Loucy (cell line): ENCODE measurements at regions not wholly inside any gene's neighbourhood (a gene's known extent, or its start where the extent isn't known, plus 50 kb on each side); places are given as distances from the start of the nearest gene placed in this dataset.

Experiments
- EZH2phosphoT487 ChIP-seq: fragments of 200-600 bp; IDR thresholded peaks from 2 replicates; pipeline ENCODE4 v1.6.1; 2018; ENCODE audit warnings: antibody characterized with exemption, mild to moderate bottlenecking, moderate library complexity, borderline replicate concordance
- TF ChIP-seq, protein P1 (sequence below): fragments of 200-600 bp; sonication (generic); conservative IDR thresholded peaks from 2 replicates; pipeline ENCODE4 v1.5.1; 2014; ENCODE audit warnings: mild to moderate bottlenecking, antibody characterized with exemption, low read length

DNA sequence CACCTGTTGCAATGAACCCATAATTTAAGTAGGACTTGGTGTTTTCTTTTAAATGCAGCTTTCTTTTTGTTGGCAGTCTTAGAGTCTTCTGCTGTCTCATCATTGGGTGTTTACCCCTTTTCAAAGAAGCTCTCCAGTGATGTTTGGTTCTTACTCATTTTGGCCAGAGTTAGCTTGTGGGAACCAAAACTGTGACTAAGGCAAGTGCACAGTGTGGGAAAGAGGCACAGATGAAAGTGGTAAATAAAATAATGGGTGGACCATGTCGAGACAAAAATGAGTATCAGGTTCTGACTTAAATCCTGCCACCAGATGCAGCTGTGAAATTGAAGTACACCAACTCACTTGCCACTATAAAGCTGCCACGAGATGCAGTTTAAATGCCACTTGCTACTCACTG lies 615.4 kb upstream of the MIS18BP1 start:
- TF ChIP-seq, protein P1, sequence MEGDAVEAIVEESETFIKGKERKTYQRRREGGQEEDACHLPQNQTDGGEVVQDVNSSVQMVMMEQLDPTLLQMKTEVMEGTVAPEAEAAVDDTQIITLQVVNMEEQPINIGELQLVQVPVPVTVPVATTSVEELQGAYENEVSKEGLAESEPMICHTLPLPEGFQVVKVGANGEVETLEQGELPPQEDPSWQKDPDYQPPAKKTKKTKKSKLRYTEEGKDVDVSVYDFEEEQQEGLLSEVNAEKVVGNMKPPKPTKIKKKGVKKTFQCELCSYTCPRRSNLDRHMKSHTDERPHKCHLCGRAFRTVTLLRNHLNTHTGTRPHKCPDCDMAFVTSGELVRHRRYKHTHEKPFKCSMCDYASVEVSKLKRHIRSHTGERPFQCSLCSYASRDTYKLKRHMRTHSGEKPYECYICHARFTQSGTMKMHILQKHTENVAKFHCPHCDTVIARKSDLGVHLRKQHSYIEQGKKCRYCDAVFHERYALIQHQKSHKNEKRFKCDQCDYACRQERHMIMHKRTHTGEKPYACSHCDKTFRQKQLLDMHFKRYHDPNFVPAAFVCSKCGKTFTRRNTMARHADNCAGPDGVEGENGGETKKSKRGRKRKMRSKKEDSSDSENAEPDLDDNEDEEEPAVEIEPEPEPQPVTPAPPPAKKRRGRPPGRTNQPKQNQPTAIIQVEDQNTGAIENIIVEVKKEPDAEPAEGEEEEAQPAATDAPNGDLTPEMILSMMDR = no peak
- no peak for TF ChIP-seq EZH2phosphoT487
